ENCODE measurements at regions not wholly inside any gene's neighbourhood (a gene's known extent, or its start where the extent isn't known, plus 50 kb on each side); places are given as distances from the start of the nearest gene placed in this dataset.

DNA sequence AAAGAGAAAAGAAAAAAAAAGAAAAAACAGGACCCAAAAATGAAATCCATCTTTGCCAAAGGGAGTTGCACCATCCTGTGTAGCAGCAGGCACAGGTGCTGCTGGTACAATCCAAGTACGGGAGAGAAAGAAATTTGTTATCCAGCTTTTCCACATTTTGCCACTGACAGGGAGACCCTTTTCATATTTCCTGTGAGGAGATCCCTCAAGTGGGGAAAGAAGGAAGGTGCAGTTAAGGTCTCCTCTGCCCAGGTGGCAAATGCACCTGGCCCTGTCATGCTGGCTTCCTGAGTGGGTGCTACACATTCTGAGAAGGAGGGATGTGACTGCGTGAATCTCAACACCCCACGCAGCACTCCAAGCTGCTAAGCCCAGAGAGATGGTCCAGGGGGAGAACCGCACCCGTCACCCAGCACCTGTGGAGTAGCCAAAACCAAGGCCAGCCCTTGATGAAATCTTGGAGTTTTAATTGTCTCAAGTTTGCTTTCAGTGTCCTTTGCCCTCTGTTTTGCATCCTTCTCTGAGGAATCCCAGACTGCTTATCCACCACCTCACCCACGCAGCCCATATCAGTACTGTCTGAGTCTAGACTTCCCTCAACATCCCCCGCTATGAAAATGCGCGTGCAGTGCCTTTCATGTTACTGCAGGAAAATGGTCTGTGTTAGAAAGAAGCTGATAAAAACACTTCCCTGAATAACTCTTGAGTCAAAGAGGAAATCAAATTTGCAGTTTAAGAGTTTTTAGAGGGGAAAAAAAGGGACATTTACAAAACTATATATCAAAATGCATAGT lies 141.9 kb upstream of the THBS1 start:
- H3K9ac ChIP-seq (ENCODE audit: low read length) = no peak overlapping the region
- no peaks in the 10 kb centered on the region for H3K36me3 ChIP-seq (ENCODE audit: control insufficient read depth, insufficient read depth, low read length)
- no peak overlapping the region for H3K27ac ChIP-seq (ENCODE audit: low read depth, low read length)
- H3K4me1 ChIP-seq (ENCODE audit: control insufficient read depth, insufficient read depth, low read length) = peaks cover 13% of the 10 kb centered on the region
- H3K9me3 ChIP-seq (ENCODE audit: control insufficient read depth, insufficient read depth, low read depth, low read length) = no peaks in the 10 kb centered on the region
- no peaks in the 10 kb centered on the region for H3K27me3 ChIP-seq (ENCODE audit: control insufficient read depth, insufficient read depth, low read length)
- no peak overlapping the region for H3K4me3 ChIP-seq (ENCODE audit: low read depth, low read length)

DNA sequence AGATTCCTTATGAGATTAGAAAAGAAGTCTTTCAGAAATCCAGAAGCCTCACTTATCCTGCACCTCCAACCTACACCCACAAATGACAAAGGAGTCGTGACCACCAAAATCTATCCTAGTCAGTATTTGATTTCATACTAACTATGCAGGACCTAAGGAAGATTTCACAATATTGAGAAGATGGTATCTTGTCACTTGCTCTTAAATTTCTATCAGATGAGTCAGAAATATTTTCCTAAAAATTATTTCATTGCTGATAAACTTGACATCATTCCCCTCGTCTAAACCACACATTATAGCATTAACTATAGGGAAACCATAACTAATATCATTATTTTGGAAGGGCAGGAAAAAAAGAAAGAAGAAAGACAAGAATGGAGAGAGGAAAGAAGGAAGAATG lies 138.0 kb upstream of the THBS1 start:
- Histone ChIP-seq H3K27ac (ENCODE audit: low read depth, low read length) (no peak overlapping the region), H3K36me3 (ENCODE audit: control insufficient read depth, insufficient read depth, low read length) (no peaks in the 10 kb centered on the region), H3K4me3 (ENCODE audit: low read depth, low read length) (no peak overlapping the region), H3K27me3 (ENCODE audit: control insufficient read depth, insufficient read depth, low read length) (no peaks in the 10 kb centered on the region), H3K4me1 (ENCODE audit: control insufficient read depth, insufficient read depth, low read length) (no peaks in the 10 kb centered on the region), H3K9ac (ENCODE audit: low read length) (no peak overlapping the region), H3K9me3 (ENCODE audit: control insufficient read depth, insufficient read depth, low read depth, low read length) (no peaks in the 10 kb centered on the region)

DNA sequence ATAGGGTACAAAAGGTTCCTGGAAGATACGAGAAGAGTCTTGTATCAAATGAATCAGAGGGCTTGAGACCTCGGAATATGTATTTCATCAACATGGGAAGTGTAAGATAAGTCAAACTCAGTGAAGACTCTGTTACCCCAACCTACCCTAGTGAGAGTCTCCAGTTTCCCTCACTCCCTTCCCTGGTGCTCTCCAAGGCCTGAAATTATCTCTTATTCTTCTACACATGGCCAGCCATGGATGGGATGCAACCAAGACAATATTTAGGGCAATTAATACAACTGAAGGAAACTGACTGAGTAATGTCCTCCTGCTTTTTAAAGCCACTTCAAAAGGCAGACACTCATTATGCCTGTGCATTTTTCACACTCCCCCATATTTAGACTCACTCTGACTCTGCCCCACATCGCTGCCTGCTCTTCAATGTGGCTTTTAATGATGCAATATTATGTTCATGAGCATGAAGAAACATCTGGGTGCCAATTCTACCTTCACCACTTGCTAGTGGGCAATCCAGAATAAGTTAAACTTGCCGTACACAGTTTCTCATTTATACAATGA lies 137.1 kb upstream of the THBS1 start:
- no peak overlapping the region for H3K27ac ChIP-seq (ENCODE audit: low read depth, low read length)
- no peak overlapping the region for H3K9ac ChIP-seq (ENCODE audit: low read length)
- no peak overlapping the region for H3K4me3 ChIP-seq (ENCODE audit: low read depth, low read length)
- H3K4me1 ChIP-seq (ENCODE audit: control insufficient read depth, insufficient read depth, low read length) = no peaks in the 10 kb centered on the region
- no peaks in the 10 kb centered on the region for H3K27me3 ChIP-seq (ENCODE audit: control insufficient read depth, insufficient read depth, low read length)
- H3K9me3 ChIP-seq (ENCODE audit: control insufficient read depth, insufficient read depth, low read depth, low read length) = no peaks in the 10 kb centered on the region
- no peaks in the 10 kb centered on the region for H3K36me3 ChIP-seq (ENCODE audit: control insufficient read depth, insufficient read depth, low read length)

DNA sequence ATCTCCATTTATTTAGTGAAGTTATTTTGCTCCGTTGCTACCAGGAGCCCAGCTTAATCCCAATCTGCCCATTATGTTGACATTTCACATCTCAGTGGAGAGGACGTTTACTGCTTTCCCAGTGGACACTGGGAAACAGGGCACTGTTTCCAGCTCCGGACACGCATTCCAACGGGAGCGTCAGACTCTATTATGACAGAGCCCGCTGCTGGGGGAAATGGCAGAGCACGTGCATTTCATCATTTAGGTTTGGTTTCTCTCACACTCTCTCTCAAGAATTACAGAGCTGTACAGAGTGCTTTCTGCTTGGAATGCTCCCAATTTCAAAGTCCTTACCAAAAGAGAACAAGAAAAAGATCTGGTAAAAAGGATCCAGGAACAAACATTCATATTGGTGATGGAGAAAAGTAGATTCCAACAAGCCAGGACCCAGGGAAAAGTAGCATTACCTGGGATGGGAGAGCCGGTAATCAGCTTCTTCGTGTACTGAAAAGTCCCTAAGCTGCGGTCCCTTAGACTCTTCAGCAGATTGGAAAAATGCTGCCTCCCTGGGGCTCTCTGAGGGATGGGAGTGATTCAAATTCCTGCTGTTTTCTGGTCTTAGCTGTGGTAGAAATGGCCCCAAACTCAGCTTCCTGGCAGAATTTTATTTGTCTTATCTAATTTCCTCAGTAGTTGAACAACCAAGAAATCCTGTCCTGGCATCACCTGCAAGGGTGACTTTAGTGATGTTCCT lies 136.0 kb upstream of the THBS1 start:
- Histone ChIP-seq H3K9ac (ENCODE audit: low read length) (no peak overlapping the region), H3K4me1 (ENCODE audit: control insufficient read depth, insufficient read depth, low read length) (no peaks in the 10 kb centered on the region), H3K9me3 (ENCODE audit: control insufficient read depth, insufficient read depth, low read depth, low read length) (no peaks in the 10 kb centered on the region), H3K4me3 (ENCODE audit: low read depth, low read length) (no peak overlapping the region), H3K27ac (ENCODE audit: low read depth, low read length) (no peak overlapping the region), H3K36me3 (ENCODE audit: control insufficient read depth, insufficient read depth, low read length) (no peaks in the 10 kb centered on the region), H3K27me3 (ENCODE audit: control insufficient read depth, insufficient read depth, low read length) (no peaks in the 10 kb centered on the region)

DNA sequence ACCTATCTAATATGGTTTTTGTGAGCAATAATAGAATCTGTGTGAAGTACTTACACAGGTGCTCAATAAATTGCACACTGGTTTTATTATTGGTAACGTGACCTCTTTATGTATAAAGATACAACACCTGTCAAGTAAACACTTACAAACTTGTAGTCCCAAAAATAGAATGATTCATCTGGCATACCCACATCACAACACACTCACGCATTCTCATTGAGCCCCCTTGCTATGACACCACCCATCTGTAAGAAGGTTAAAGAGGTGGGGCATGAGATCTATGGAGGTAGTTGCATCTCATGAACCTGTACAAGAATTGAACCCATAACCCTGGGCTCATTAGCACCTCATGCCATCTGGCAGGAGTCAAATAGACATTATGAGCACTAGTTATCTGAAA lies 134.9 kb upstream of the THBS1 start:
- Histone ChIP-seq H3K27me3 (ENCODE audit: control insufficient read depth, insufficient read depth, low read length) (no peaks in the 10 kb centered on the region), H3K27ac (ENCODE audit: low read depth, low read length) (no peak overlapping the region), H3K36me3 (ENCODE audit: control insufficient read depth, insufficient read depth, low read length) (no peaks in the 10 kb centered on the region), H3K4me3 (ENCODE audit: low read depth, low read length) (no peak overlapping the region), H3K4me1 (ENCODE audit: control insufficient read depth, insufficient read depth, low read length) (no peaks in the 10 kb centered on the region), H3K9ac (ENCODE audit: low read length) (no peak overlapping the region), H3K9me3 (ENCODE audit: control insufficient read depth, insufficient read depth, low read depth, low read length) (peaks cover 6% of the 10 kb centered on the region; the same call in 1 of the 2 replicates)

DNA sequence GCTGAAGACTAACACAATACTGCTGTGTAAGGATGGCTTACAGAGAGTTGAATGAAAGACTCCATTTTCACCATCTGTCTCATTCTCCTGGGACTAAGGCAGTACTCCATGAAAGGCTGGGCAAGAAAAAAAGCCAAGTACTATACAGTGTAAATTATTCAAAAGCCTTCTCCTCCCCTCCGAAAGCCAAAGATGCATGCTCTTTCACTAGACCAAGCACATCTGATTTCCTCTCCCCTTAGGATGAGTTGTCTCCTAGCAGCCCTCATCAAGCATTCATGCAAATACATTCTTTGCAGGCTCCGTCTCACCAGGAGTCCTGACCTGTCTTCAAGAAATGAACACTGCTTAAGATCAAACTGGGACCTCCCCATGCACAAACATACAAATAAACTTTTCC lies 133.5 kb upstream of the THBS1 start:
- Histone ChIP-seq H3K4me1 (ENCODE audit: control insufficient read depth, insufficient read depth, low read length) (no peaks in the 10 kb centered on the region), H3K27ac (ENCODE audit: low read depth, low read length) (no peak overlapping the region), H3K4me3 (ENCODE audit: low read depth, low read length) (no peak overlapping the region)

DNA sequence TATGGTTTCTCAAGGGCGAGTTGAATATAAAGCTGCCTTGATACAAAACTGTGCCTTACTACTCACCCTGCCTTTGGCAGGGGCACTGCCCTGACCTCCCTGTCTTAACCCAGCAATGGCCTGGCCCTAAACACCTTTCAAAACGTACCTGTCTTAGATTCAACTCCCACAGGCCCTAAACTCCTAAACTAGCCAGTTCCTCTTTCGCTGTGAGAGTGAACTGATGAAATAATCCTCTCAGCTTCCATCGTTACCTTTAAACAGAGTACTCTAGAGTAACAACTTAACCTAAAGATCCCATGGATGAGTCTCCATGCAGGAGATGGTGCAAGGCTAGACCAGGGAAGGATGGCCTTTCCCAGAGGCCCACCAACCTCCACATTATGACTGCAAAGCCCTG lies 133.0 kb upstream of the THBS1 start:
- Histone ChIP-seq H3K27me3 (ENCODE audit: control insufficient read depth, insufficient read depth, low read length) (no peaks in the 10 kb centered on the region), H3K27ac (ENCODE audit: low read depth, low read length) (no peak overlapping the region), H3K4me3 (ENCODE audit: low read depth, low read length) (no peak overlapping the region), H3K4me1 (ENCODE audit: control insufficient read depth, insufficient read depth, low read length) (no peaks in the 10 kb centered on the region), H3K9me3 (ENCODE audit: control insufficient read depth, insufficient read depth, low read depth, low read length) (peaks cover 6% of the 10 kb centered on the region; the same call in 1 of the 2 replicates), H3K36me3 (ENCODE audit: control insufficient read depth, insufficient read depth, low read length) (no peaks in the 10 kb centered on the region), H3K9ac (ENCODE audit: low read length) (no peak overlapping the region)

More for the DNA sequence above, 133.5 kb upstream of the THBS1 start:
- no peak overlapping the region for H3K9ac ChIP-seq (ENCODE audit: low read length)
- no peaks in the 10 kb centered on the region for H3K36me3 ChIP-seq (ENCODE audit: control insufficient read depth, insufficient read depth, low read length)
- H3K27me3 ChIP-seq (ENCODE audit: control insufficient read depth, insufficient read depth, low read length) = no peaks in the 10 kb centered on the region
- peaks cover 6% of the 10 kb centered on the region; the same call in 1 of the 2 replicates for H3K9me3 ChIP-seq (ENCODE audit: control insufficient read depth, insufficient read depth, low read depth, low read length)

DNA sequence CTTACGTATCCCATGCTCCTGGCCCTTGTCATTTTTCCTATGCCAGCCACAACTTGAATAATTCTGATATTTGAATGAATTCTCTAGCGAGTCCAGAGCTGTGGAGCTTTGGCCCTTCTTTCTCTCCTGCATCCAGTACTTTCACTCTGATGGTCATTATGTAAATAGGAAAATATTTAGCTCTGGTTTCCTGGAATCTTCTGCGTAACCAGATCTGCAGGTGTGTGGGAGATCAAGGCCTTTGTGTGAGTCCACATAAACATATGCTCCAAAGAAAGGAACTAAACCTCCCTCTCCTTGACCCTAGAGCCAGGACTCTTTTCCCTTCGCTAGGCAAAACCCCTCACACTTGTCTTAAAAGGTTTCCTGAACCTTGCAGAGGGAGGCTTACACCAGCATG lies 132.5 kb upstream of the THBS1 start:
- Histone ChIP-seq H3K27ac (ENCODE audit: low read depth, low read length) (no peak overlapping the region), H3K36me3 (ENCODE audit: control insufficient read depth, insufficient read depth, low read length) (no peaks in the 10 kb centered on the region), H3K9ac (ENCODE audit: low read length) (no peak overlapping the region), H3K9me3 (ENCODE audit: control insufficient read depth, insufficient read depth, low read depth, low read length) (peaks cover 6% of the 10 kb centered on the region; the same call in 1 of the 2 replicates), H3K4me3 (ENCODE audit: low read depth, low read length) (no peak overlapping the region), H3K4me1 (ENCODE audit: control insufficient read depth, insufficient read depth, low read length) (no peaks in the 10 kb centered on the region), H3K27me3 (ENCODE audit: control insufficient read depth, insufficient read depth, low read length) (no peaks in the 10 kb centered on the region)

DNA sequence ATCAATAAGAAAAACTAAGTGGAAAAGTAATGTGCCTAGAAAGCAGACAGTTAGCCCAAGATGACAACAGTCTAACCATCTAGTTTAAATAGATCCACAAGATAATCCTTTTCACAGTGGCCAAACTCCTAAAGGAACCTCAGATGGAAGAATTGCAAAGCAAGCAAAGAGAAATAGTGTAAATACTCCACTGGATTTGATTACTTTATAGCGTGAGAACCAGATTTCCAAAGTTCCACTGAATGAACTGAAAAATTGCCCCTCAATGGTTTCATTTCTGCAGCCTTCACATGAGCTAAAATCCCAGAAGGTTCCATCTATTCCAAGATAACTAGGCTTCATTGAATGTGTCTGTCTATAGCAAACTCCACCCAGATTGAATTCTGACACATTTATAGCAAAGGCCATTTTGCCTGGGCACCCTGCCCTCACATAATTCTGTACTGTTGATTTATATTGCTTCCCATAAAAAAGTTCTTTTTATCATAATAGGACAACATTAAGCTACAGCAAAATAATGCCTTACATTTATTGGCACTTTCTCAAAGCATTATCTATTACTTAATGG lies 129.7 kb upstream of the THBS1 start:
- Histone ChIP-seq H3K4me3 (ENCODE audit: low read depth, low read length) (no peak overlapping the region), H3K27me3 (ENCODE audit: control insufficient read depth, insufficient read depth, low read length) (no peaks in the 10 kb centered on the region), H3K9me3 (ENCODE audit: control insufficient read depth, insufficient read depth, low read depth, low read length) (peaks cover 6% of the 10 kb centered on the region; the same call in 1 of the 2 replicates), H3K36me3 (ENCODE audit: control insufficient read depth, insufficient read depth, low read length) (no peaks in the 10 kb centered on the region), H3K9ac (ENCODE audit: low read length) (no peak overlapping the region), H3K27ac (ENCODE audit: low read depth, low read length) (no peak overlapping the region), H3K4me1 (ENCODE audit: control insufficient read depth, insufficient read depth, low read length) (no peaks in the 10 kb centered on the region)

DNA sequence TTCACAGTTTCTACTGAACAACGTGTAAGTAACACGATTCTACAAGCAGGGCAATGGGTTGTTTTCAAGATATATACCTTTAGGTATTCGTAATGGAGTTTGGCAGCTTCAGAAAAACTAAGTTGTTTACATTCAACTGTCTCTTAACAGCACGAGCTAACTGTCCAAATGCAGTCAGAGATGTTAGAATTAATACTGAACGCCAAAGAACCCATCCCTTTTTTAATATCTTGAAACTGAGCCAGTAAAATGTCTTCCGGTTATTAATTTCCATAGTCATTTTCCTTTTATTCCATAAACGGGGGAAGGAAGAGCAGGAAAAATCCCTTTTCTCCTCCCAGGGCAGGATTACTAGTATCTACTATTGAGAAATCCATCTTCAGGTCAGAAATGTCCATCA lies 129.0 kb upstream of the THBS1 start:
- no peak overlapping the region for H3K4me3 ChIP-seq (ENCODE audit: low read depth, low read length)
- H3K9me3 ChIP-seq (ENCODE audit: control insufficient read depth, insufficient read depth, low read depth, low read length) = peaks cover 6% of the 10 kb centered on the region; the same call in 1 of the 2 replicates
- H3K36me3 ChIP-seq (ENCODE audit: control insufficient read depth, insufficient read depth, low read length) = no peaks in the 10 kb centered on the region
- H3K4me1 ChIP-seq (ENCODE audit: control insufficient read depth, insufficient read depth, low read length) = no peaks in the 10 kb centered on the region
- no peak overlapping the region for H3K27ac ChIP-seq (ENCODE audit: low read depth, low read length)
- H3K9ac ChIP-seq (ENCODE audit: low read length) = no peak overlapping the region
- H3K27me3 ChIP-seq (ENCODE audit: control insufficient read depth, insufficient read depth, low read length) = no peaks in the 10 kb centered on the region

DNA sequence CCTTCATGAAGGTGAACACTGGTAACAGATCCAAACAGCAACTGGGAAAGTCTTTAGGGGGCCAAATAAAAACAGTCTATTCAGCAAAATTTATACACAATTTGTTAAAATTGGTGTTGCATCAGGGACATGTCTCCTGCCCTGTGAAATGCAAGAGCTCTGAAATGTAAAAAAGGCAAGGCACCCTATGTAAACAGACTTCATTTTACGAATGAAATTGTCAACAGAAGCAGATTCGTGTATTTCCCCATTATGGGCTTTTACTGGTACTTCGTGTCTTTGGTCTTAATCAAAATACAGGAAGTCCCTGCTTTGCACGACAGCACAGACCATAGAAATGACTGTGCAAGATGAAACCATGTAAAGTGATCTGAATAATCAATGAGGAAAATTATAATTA lies 127.3 kb upstream of the THBS1 start:
- Histone ChIP-seq H3K9ac (ENCODE audit: low read length) (no peak overlapping the region), H3K27me3 (ENCODE audit: control insufficient read depth, insufficient read depth, low read length) (no peaks in the 10 kb centered on the region), H3K27ac (ENCODE audit: low read depth, low read length) (no peak overlapping the region), H3K9me3 (ENCODE audit: control insufficient read depth, insufficient read depth, low read depth, low read length) (peaks cover 6% of the 10 kb centered on the region; the same call in 1 of the 2 replicates), H3K36me3 (ENCODE audit: control insufficient read depth, insufficient read depth, low read length) (no peaks in the 10 kb centered on the region), H3K4me3 (ENCODE audit: low read depth, low read length) (no peak overlapping the region), H3K4me1 (ENCODE audit: control insufficient read depth, insufficient read depth, low read length) (no peaks in the 10 kb centered on the region)

All from HUES6 (cell line).